Peyer's patch (tissue), 4 donors: ENCODE measurements at regions not wholly inside any gene's neighbourhood (a gene's known extent, or its start where the extent isn't known, plus 50 kb on each side); places are given as distances from the start of the nearest gene placed in this dataset.

Experiments
- DNase-seq, 3 donors: peaks; one replicate each; pipeline ENCODE4 v3.0.0-alpha.2; 2017 to 2019
- H3K27ac ChIP-seq, 4 donors: fragments of 200-600 bp; sonication (generic); one replicate each; pipeline ENCODE4 v1.5.1; 2016 to 2019
- H3K27me3 ChIP-seq, 2 donors: fragments of 200-600 bp; sonication (generic); one replicate each; pipeline ENCODE4 v1.5.1; 2019
- H3K36me3 ChIP-seq, 3 donors: fragments of 200-600 bp; sonication (generic); one replicate each; pipeline ENCODE4 v1.5.1; 2016 to 2019
- H3K4me1 ChIP-seq, 4 donors: fragments of 200-600 bp; sonication (generic); one replicate each; pipeline ENCODE4 v1.5.1; 2016 to 2019
- H3K4me3 ChIP-seq, 4 donors: fragments of 200-600 bp; sonication (generic); 1 replicate in 3 of 4; 2 replicates in 1 of 4; pipeline ENCODE4 v1.5.1; 2016 to 2019; ENCODE audit warnings: mild to moderate bottlenecking in 1 of 4
- H3K9me3 ChIP-seq, 4 donors: fragments of 200-600 bp; sonication (generic); one replicate each; pipeline ENCODE4 v1.5.1; 2016 to 2019; ENCODE audit warnings: mild to moderate bottlenecking in 1 of 4
- CTCF ChIP-seq, 6 experiments: fragments of 450-650 bp in 4 of 6; fragments of 200-600 bp in 2 of 6; sonication (generic) in 1 of 6; IDR thresholded peaks; one replicate each; pipeline ENCODE4 v1.5.1; 2017 to 2019; ENCODE audit warnings: antibody characterized with exemption in 6 of 6, mild to moderate bottlenecking in 3 of 6, moderate library complexity in 1 of 6
- POLR2A ChIP-seq, 2 donors: fragments of 450-650 bp; IDR thresholded peaks; one replicate each; pipeline ENCODE4 v1.5.1; 2017; ENCODE audit warnings: antibody characterized with exemption in 2 of 2, mild to moderate bottlenecking in 2 of 2, moderate library complexity in 2 of 2

GRCh38 chrX:20515841-20516461 is 249.2 kb upstream of the RPS6KA3 start:
- Histone ChIP-seq H3K27ac (peak overlapping the region in 1 of 4 donors; percentile 32), H3K9me3 (no peaks in the 10 kb centered on the region), H3K4me3 (no peak overlapping the region), H3K36me3 (no peaks in the 10 kb centered on the region), H3K4me1 (no peaks in the 10 kb centered on the region), H3K27me3 (no peaks in the 10 kb centered on the region)
- TF ChIP-seq CTCF (IDR thresholded peaks at IDR 0.05) = no peak
- DNase-seq = no peak

DNA sequence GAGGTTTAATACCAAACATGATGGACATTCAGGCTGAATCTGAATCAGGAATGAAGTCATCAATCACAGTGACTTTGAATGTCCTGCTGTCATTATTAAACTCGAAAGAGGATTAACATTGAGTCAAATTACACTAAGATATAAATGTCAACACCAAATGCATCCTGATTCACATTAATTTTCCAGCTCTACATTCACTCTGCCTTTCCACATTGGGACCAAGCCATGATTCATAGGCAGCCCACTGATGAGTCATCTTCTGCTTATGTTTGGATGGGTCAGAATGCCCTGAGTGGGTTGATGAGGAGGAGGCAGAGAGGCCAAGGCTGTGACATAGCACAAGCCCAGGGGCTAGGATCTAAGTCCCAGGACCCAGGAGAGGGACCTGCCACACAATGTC is 247.6 kb upstream of the RPS6KA3 start:
- no peak overlapping the region for H3K4me3 ChIP-seq
- H3K9me3 ChIP-seq = no peaks in the 10 kb centered on the region
- H3K36me3 ChIP-seq = no peaks in the 10 kb centered on the region
- H3K27ac ChIP-seq = no peak overlapping the region
- no peak for TF ChIP-seq CTCF (IDR thresholded peaks at IDR 0.05)
- DNase-seq = no peak
- no peaks in the 10 kb centered on the region for H3K4me1 ChIP-seq
- H3K27me3 ChIP-seq = no peaks in the 10 kb centered on the region

DNA sequence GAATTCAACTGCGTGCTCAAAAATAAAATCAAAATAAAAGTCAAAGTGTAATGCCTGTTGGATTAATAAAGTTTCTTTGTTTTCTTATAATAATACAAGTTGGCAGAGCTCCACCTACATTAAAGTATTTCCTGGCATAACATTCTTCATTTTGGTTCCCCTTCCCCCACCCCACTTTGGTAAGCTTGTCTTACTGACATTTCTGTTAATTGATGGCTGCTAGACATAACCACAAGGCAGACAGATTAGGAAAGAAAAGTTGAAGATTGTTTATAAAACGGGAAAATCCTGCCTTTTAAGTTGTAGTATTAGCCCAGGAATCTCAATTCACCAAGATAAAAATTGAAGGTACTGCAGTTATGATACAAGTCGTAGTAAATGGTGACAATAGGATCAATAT is 246.5 kb upstream of the RPS6KA3 start:
- TF ChIP-seq CTCF (IDR thresholded peaks at IDR 0.05) (no peak), POLR2A (IDR thresholded peaks at IDR 0.05) (no peak)

DNA sequence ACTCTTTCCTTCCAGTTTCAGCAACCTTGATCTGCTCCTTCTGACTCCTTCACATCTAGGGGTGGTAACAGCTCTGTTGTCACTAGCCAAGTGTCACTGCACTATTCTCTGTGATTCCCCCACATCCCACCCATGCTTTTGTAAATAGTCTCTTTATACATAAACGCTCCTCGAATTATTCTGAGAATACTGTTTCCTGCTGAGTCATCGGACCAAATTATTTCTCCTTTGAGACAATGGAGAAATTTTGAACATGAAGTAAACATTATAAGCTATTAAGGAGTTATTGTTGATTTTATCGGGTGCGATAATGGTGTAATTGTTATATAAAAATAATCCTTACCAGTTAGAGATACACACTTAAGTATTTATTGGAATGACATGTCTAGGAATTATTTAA is 245.1 kb upstream of the RPS6KA3 start:
- Histone ChIP-seq H3K36me3 (no peaks in the 10 kb centered on the region), H3K27me3 (no peaks in the 10 kb centered on the region), H3K27ac (no peak overlapping the region), H3K9me3 (no peaks in the 10 kb centered on the region), H3K4me3 (no peak overlapping the region), H3K4me1 (no peaks in the 10 kb centered on the region)
- no peak for DNase-seq
- TF ChIP-seq CTCF (IDR thresholded peaks at IDR 0.05) = no peak
- no peak for TF ChIP-seq POLR2A (IDR thresholded peaks at IDR 0.05)

More for the DNA sequence above, 246.5 kb upstream of the RPS6KA3 start:
- Histone ChIP-seq H3K4me3 (no peak overlapping the region), H3K9me3 (no peaks in the 10 kb centered on the region), H3K27me3 (no peaks in the 10 kb centered on the region), H3K27ac (no peak overlapping the region), H3K4me1 (no peaks in the 10 kb centered on the region), H3K36me3 (no peaks in the 10 kb centered on the region)
- DNase-seq = no peak

DNA sequence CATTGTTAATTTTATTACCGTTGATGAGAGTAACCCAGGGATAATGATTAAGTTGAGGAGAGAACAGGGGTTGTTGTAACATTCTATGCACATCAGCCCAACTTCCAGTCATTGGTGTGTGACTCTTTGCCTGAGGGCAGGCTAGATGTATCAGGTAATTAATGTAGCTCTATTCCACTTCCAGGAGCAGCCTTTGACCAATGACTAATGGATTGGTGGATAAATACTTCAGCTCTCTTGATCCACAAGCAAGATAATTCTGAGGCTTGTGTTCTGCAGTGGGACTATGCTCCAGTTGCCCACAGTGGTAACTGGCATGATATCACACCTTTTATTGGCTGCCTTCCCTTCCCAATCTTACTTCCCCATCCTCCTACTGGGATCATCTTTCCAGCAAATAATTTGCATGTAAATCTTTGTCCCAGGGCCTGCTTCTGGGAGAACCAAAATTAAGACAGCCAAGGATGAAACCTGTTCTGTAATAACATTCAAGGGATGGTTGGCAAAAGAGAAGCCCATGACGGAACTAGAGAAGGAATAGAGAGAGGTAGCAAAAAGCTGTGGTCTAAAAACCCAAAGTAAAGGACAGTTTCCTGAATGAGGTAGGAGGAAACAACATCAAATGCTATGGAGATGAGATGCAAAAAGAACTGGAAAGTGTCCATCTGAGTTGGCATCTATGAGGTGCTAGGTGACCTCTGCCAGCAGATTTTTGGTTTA is 241.4 kb upstream of the RPS6KA3 start:
- TF ChIP-seq POLR2A (IDR thresholded peaks at IDR 0.05) = no peak
- no peak for TF ChIP-seq CTCF (IDR thresholded peaks at IDR 0.05)
- Histone ChIP-seq H3K27me3 (no peaks in the 10 kb centered on the region), H3K36me3 (no peaks in the 10 kb centered on the region), H3K9me3 (no peaks in the 10 kb centered on the region), H3K4me3 (no peak overlapping the region), H3K27ac (no peak overlapping the region), H3K4me1 (no peaks in the 10 kb centered on the region)
- DNase-seq = no peak
